ENCODE measurements at regions not wholly inside any gene's neighbourhood (a gene's known extent, or its start where the extent isn't known, plus 50 kb on each side); places are given as distances from the start of the nearest gene placed in this dataset.

DNA sequence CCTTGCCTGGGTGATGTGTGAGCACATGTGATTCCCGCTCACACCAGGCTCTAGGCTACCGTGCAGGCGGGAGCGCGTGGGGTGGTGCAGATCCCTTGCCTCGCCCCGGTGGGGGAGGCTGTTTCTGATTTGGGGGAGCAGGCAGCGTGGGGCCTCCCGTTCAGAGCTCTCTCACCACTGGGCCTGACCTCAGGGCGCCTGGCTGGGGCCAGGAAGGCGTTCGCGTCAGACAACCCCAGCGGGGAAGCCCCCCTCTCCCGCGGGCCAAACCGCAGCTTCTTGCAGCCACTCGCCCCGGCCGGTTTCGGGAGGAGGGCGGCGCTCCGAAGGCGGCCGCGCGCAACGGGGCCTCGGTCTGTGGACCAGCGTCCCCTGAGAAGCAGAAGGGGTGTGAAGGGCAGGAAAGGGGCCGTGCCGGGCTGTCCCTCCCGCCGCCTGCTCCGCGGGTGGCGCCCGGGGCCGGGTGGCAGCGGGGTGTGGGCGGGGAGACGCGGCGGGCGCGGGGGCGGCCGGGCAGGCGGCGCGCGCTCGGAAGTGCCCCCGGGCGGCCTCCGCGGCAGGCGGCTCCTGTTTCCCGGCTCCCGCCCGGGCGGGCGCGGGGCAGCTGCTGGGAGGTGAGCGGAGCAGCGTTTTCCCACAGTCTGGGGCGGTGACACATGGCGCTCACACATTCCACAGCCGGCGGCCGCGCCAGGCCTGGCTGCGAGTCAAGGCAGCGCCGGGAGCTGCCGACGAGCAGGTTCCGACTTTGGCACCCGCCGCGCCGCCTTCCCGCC is 65.1 kb upstream of the HES1 start (continued):
- TF ChIP-seq RBAK (tag by site-specific recombination; IDR thresholded peaks at IDR 0.05) (no peak), ZFP3 (tag by site-specific recombination; IDR thresholded peaks at IDR 0.05; ENCODE audit: low read depth) (no peak), ZNF791 (tag by site-specific recombination; IDR thresholded peaks at IDR 0.05) (no peak), ZNF843 (tag by site-specific recombination; IDR thresholded peaks at IDR 0.05) (no peak; the same call in 1 of the 2 replicates), HOXC10 (CRISPR knock-in tag; IDR thresholded peaks at IDR 0.05) (no peak), TRIM28 (IDR thresholded peaks at IDR 0.05; ENCODE audit: borderline replicate concordance, low read length) (no peak), ZNF830 (tag by site-specific recombination; IDR thresholded peaks at IDR 0.05; ENCODE audit: low read depth) (no peak), TCF7L2 (IDR thresholded peaks at IDR 0.05; ENCODE audit: borderline replicate concordance, low read depth, low read length) (no peak), ZNF394 (tag by site-specific recombination; IDR thresholded peaks at IDR 0.05; ENCODE audit: borderline replicate concordance) (no peak), ZNF239 (tag by site-specific recombination; IDR thresholded peaks at IDR 0.05) (no peak), ZSCAN23 (tag by site-specific recombination; IDR thresholded peaks at IDR 0.05) (no peak), KLF10 (tag by site-specific recombination; IDR thresholded peaks at IDR 0.05) (no peak; the same call in 1 of the 2 replicates), HOXA7 (CRISPR knock-in tag; IDR thresholded peaks at IDR 0.05; ENCODE audit: borderline replicate concordance) (no peak), ZNF677 (tag by site-specific recombination; IDR thresholded peaks at IDR 0.05) (0 out of 2 replicates have a peak, but pooled peaks have one; percentile 35), SCRT2 (tag by site-specific recombination; IDR thresholded peaks at IDR 0.05) (no peak), ZNF610 (tag by site-specific recombination; IDR thresholded peaks at IDR 0.05; ENCODE audit: borderline replicate concordance) (no peak), GLI2 (tag by site-specific recombination; IDR thresholded peaks at IDR 0.05; ENCODE audit: borderline replicate concordance, low read depth) (no peak), ZNF768 (tag by site-specific recombination; IDR thresholded peaks at IDR 0.05) (no peak), ZNF404 (tag by site-specific recombination; IDR thresholded peaks at IDR 0.05) (no peak), FEZF1 (tag by site-specific recombination; IDR thresholded peaks at IDR 0.05) (no peak), ZNF658 (tag by site-specific recombination; IDR thresholded peaks at IDR 0.05) (no peak), ZNF626 (tag by site-specific recombination; IDR thresholded peaks at IDR 0.05) (no peak), ZNF530 (tag by site-specific recombination; IDR thresholded peaks at IDR 0.05; ENCODE audit: low read depth) (no peak), ZIC2 (tag by site-specific recombination; IDR thresholded peaks at IDR 0.05) (peak; percentile 98), ZNF433 (tag by site-specific recombination; IDR thresholded peaks at IDR 0.05; ENCODE audit: low read depth) (no peak)
- TF ChIP-seq, protein P1, sequence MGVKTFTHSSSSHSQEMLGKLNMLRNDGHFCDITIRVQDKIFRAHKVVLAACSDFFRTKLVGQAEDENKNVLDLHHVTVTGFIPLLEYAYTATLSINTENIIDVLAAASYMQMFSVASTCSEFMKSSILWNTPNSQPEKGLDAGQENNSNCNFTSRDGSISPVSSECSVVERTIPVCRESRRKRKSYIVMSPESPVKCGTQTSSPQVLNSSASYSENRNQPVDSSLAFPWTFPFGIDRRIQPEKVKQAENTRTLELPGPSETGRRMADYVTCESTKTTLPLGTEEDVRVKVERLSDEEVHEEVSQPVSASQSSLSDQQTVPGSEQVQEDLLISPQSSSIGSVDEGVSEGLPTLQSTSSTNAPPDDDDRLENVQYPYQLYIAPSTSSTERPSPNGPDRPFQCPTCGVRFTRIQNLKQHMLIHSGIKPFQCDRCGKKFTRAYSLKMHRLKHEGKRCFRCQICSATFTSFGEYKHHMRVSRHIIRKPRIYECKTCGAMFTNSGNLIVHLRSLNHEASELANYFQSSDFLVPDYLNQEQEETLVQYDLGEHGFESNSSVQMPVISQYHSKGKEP (tag by site-specific recombination; IDR thresholded peaks at IDR 0.05), result peak; percentile 74
- TF ChIP-seq, protein P2, sequence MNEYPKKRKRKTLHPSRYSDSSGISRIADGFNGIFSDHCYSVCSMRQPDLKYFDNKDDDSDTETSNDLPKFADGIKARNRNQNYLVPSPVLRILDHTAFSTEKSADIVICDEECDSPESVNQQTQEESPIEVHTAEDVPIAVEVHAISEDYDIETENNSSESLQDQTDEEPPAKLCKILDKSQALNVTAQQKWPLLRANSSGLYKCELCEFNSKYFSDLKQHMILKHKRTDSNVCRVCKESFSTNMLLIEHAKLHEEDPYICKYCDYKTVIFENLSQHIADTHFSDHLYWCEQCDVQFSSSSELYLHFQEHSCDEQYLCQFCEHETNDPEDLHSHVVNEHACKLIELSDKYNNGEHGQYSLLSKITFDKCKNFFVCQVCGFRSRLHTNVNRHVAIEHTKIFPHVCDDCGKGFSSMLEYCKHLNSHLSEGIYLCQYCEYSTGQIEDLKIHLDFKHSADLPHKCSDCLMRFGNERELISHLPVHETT (tag by site-specific recombination; IDR thresholded peaks at IDR 0.05), result no peak
- TF ChIP-seq, protein P3, sequence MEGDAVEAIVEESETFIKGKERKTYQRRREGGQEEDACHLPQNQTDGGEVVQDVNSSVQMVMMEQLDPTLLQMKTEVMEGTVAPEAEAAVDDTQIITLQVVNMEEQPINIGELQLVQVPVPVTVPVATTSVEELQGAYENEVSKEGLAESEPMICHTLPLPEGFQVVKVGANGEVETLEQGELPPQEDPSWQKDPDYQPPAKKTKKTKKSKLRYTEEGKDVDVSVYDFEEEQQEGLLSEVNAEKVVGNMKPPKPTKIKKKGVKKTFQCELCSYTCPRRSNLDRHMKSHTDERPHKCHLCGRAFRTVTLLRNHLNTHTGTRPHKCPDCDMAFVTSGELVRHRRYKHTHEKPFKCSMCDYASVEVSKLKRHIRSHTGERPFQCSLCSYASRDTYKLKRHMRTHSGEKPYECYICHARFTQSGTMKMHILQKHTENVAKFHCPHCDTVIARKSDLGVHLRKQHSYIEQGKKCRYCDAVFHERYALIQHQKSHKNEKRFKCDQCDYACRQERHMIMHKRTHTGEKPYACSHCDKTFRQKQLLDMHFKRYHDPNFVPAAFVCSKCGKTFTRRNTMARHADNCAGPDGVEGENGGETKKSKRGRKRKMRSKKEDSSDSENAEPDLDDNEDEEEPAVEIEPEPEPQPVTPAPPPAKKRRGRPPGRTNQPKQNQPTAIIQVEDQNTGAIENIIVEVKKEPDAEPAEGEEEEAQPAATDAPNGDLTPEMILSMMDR (tag by site-specific recombination; IDR thresholded peaks at IDR 0.05), result no peak
- TF ChIP-seq, protein P4, sequence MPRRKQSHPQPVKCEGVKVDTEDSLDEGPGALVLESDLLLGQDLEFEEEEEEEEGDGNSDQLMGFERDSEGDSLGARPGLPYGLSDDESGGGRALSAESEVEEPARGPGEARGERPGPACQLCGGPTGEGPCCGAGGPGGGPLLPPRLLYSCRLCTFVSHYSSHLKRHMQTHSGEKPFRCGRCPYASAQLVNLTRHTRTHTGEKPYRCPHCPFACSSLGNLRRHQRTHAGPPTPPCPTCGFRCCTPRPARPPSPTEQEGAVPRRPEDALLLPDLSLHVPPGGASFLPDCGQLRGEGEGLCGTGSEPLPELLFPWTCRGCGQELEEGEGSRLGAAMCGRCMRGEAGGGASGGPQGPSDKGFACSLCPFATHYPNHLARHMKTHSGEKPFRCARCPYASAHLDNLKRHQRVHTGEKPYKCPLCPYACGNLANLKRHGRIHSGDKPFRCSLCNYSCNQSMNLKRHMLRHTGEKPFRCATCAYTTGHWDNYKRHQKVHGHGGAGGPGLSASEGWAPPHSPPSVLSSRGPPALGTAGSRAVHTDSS (tag by site-specific recombination; IDR thresholded peaks at IDR 0.05), result no peak
- TF ChIP-seq, protein P5, sequence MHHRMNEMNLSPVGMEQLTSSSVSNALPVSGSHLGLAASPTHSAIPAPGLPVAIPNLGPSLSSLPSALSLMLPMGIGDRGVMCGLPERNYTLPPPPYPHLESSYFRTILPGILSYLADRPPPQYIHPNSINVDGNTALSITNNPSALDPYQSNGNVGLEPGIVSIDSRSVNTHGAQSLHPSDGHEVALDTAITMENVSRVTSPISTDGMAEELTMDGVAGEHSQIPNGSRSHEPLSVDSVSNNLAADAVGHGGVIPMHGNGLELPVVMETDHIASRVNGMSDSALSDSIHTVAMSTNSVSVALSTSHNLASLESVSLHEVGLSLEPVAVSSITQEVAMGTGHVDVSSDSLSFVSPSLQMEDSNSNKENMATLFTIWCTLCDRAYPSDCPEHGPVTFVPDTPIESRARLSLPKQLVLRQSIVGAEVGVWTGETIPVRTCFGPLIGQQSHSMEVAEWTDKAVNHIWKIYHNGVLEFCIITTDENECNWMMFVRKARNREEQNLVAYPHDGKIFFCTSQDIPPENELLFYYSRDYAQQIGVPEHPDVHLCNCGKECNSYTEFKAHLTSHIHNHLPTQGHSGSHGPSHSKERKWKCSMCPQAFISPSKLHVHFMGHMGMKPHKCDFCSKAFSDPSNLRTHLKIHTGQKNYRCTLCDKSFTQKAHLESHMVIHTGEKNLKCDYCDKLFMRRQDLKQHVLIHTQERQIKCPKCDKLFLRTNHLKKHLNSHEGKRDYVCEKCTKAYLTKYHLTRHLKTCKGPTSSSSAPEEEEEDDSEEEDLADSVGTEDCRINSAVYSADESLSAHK (tag by site-specific recombination; IDR thresholded peaks at IDR 0.05), result 0 out of 2 replicates have a peak, but pooled peaks have one; percentile 9
- TF ChIP-seq, protein P6, sequence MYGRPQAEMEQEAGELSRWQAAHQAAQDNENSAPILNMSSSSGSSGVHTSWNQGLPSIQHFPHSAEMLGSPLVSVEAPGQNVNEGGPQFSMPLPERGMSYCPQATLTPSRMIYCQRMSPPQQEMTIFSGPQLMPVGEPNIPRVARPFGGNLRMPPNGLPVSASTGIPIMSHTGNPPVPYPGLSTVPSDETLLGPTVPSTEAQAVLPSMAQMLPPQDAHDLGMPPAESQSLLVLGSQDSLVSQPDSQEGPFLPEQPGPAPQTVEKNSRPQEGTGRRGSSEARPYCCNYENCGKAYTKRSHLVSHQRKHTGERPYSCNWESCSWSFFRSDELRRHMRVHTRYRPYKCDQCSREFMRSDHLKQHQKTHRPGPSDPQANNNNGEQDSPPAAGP (tag by site-specific recombination; IDR thresholded peaks at IDR 0.05), result peak; percentile 55

Measured in HEK293 (cell line).